Duodenal mucosa (tissue), 2 donors: ENCODE measurements at regions not wholly inside any gene's neighbourhood (a gene's known extent, or its start where the extent isn't known, plus 50 kb on each side); places are given as distances from the start of the nearest gene placed in this dataset.

Experiments used
- H3K27ac ChIP-seq: one replicate; pipeline ENCODE4 v1.7.0; 2013; ENCODE audit warnings: low read depth, low read length
- H3K27me3 ChIP-seq, 2 donors: one replicate each; pipeline ENCODE4 v1.7.0; 2013; ENCODE audit warnings: low read length in 2 of 2, control low read depth in 1 of 2; ENCODE audit not compliant: insufficient read depth in 2 of 2, control insufficient read depth in 1 of 2
- H3K36me3 ChIP-seq, 2 donors: one replicate each; pipeline ENCODE4 v1.7.0; 2013; ENCODE audit warnings: low read length in 2 of 2, control low read depth in 1 of 2; ENCODE audit not compliant: insufficient read depth in 2 of 2, control insufficient read depth in 1 of 2
- H3K4me1 ChIP-seq, 2 donors: one replicate each; pipeline ENCODE4 v1.7.0; 2013; ENCODE audit warnings: low read length in 2 of 2, control low read depth in 1 of 2; ENCODE audit not compliant: insufficient read depth in 2 of 2, control insufficient read depth in 1 of 2
- H3K4me3 ChIP-seq, 2 donors: one replicate each; pipeline ENCODE4 v1.7.0; 2013; ENCODE audit warnings: low read length in 2 of 2, low read depth in 1 of 2
- H3K9ac ChIP-seq, 2 donors: one replicate each; pipeline ENCODE4 v1.7.0; 2013; ENCODE audit warnings: low read length in 2 of 2, low read depth in 1 of 2
- H3K9me3 ChIP-seq, 2 donors: one replicate each; pipeline ENCODE4 v1.7.0; 2013; ENCODE audit warnings: low read length in 2 of 2, control low read depth in 1 of 2; ENCODE audit not compliant: control insufficient read depth in 1 of 2

GRCh38 chr7:32428546-32428945, 61.6 kb downstream of the LSM5 start:
- Histone ChIP-seq H3K4me1 (no peaks in the 10 kb centered on the region), H3K27me3 (peaks cover 8 to 10% of the 10 kb centered on the region in 2 donors), H3K27ac (no peak overlapping the region), H3K36me3 (no peaks in the 10 kb centered on the region), H3K4me3 (no peak overlapping the region), H3K9ac (no peak overlapping the region), H3K9me3 (no peaks in the 10 kb centered on the region)

DNA sequence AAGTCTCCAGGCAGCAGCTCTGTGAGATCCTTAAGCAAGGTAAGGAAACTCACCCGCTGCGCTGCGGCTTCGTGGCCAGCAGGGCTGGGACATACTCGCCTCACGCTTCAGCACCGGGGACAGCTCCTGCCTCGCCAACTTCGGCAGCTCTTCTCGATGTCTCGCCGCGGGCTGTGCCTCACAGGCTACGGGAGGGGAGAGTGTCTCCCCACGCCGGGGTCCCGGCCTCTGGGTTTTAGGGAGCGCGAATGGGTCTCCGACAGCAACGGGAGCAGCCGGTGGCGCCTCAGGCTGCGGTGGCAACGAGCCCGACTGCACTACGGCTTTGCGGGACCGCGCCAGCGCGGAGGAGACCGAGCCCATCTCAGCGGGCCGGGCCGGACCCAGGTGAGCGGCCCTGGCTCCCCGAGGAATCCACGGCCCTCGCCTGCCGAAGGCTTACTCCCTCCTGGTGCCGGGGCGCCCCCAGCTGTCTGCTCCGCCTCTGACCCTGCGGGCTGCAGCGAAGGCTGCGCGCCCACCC, 62.4 kb downstream of the LSM5 start:
- no peaks in the 10 kb centered on the region for H3K4me1 ChIP-seq
- H3K4me3 ChIP-seq, result no peak overlapping the region
- no peaks in the 10 kb centered on the region for H3K9me3 ChIP-seq
- H3K27me3 ChIP-seq, result peaks cover 8 to 10% of the 10 kb centered on the region in 2 donors
- H3K36me3 ChIP-seq, result no peaks in the 10 kb centered on the region
- H3K9ac ChIP-seq, result no peak overlapping the region
- H3K27ac ChIP-seq, result no peak overlapping the region

DNA sequence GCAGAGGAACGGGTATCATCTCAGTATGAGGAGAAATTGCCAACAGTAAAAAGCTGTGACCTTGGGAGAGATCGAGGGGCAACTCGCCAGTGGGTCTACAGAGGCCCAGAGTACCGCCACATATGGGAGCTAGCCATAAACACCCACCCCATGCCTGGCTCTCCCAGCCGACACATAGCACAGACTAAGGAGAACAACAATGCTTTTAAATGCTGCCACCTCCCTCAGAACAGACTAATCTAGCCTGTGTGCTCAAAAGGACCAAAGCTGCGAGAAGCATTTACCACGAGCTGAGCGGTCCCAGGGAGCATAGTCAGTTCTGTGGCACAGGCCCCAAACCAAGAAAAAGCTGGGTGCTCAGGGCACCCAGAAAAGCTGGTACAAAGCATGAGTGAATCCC, 73.3 kb downstream of the LSM5 start:
- H3K27me3 ChIP-seq, result no peaks in the 10 kb centered on the region
- no peak overlapping the region for H3K4me3 ChIP-seq
- H3K9ac ChIP-seq, result no peak overlapping the region
- H3K9me3 ChIP-seq, result no peaks in the 10 kb centered on the region
- no peaks in the 10 kb centered on the region for H3K4me1 ChIP-seq
- no peak overlapping the region for H3K27ac ChIP-seq
- no peaks in the 10 kb centered on the region for H3K36me3 ChIP-seq

- no peaks in the 10 kb centered on the region for H3K36me3 ChIP-seq
- no peaks in the 10 kb centered on the region for H3K4me1 ChIP-seq
- H3K4me3 ChIP-seq, result no peak overlapping the region
- H3K27me3 ChIP-seq, result no peaks in the 10 kb centered on the region
- no peak overlapping the region for H3K9ac ChIP-seq
- H3K27ac ChIP-seq, result no peak overlapping the region
- H3K9me3 ChIP-seq, result no peaks in the 10 kb centered on the region
Observed at GRCh38 chr7:32415936-32416335, 74.2 kb downstream of the LSM5 start.

GRCh38 chr7:32415519-32415918, 74.7 kb downstream of the LSM5 start:
- no peaks in the 10 kb centered on the region for H3K4me1 ChIP-seq
- no peak overlapping the region for H3K4me3 ChIP-seq
- H3K27ac ChIP-seq, result no peak overlapping the region
- H3K9ac ChIP-seq, result no peak overlapping the region
- no peaks in the 10 kb centered on the region for H3K9me3 ChIP-seq
- H3K36me3 ChIP-seq, result no peaks in the 10 kb centered on the region
- no peaks in the 10 kb centered on the region for H3K27me3 ChIP-seq

DNA sequence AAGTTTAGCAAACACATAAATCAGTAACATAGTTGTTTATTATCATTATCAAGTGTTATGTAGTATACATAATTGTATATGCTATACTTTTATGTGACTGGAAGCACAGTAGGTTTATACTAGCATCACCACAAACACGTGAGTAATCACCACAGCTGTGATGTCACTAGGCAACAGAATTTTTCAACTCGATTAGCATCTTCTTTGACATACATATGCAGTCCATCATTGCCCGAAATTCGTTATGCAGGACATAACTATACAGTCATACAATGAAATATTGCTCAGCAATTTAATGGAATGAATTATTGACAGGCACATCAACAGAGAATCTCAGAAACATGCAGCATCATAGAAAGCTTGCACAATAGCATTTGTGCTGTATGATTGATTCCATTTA, 77.7 kb downstream of the LSM5 start:
- no peaks in the 10 kb centered on the region for H3K9me3 ChIP-seq
- H3K27me3 ChIP-seq, result no peaks in the 10 kb centered on the region

GRCh38 chr7:32410545-32410944, 79.6 kb downstream of the LSM5 start:
- H3K36me3 ChIP-seq, result no peaks in the 10 kb centered on the region

More for the DNA sequence above, 77.7 kb downstream of the LSM5 start:
- no peak overlapping the region for H3K9ac ChIP-seq
- no peaks in the 10 kb centered on the region for H3K36me3 ChIP-seq
- H3K4me3 ChIP-seq, result no peak overlapping the region
- no peak overlapping the region for H3K27ac ChIP-seq
- no peaks in the 10 kb centered on the region for H3K4me1 ChIP-seq

DNA sequence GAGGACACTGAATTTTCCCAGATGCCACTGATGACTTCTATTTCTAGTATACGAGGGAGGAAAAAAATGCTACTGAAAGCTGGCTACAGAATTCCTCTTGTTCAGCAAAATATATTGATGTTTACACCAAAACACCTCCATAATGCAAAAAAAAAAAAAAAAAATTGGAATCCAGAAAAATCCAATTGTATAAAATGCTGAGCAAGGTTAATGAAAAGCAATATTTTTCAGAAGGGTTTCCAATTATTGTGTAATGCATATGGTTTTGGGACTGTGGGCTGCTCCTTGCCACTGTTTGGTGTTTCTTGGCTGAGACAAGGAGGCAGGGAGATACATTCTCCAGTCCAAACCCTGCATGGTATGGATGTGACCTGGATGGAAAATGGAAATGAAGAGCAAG, 83.8 kb downstream of the LSM5 start:
- Histone ChIP-seq H3K9me3 (no peaks in the 10 kb centered on the region), H3K27ac (no peak overlapping the region), H3K27me3 (no peaks in the 10 kb centered on the region), H3K36me3 (no peaks in the 10 kb centered on the region), H3K4me3 (no peak overlapping the region), H3K9ac (no peak overlapping the region), H3K4me1 (no peaks in the 10 kb centered on the region)

More at GRCh38 chr7:32410545-32410944, 79.6 kb downstream of the LSM5 start:
- Histone ChIP-seq H3K9ac (no peak overlapping the region), H3K27ac (no peak overlapping the region), H3K4me3 (no peak overlapping the region), H3K4me1 (no peaks in the 10 kb centered on the region), H3K9me3 (no peaks in the 10 kb centered on the region), H3K27me3 (no peaks in the 10 kb centered on the region)

GRCh38 chr7:32403463-32404229, 86.5 kb downstream of the LSM5 start:
- H3K9ac ChIP-seq, result no peak overlapping the region
- H3K27ac ChIP-seq, result no peak overlapping the region
- no peaks in the 10 kb centered on the region for H3K4me1 ChIP-seq
- H3K36me3 ChIP-seq, result no peaks in the 10 kb centered on the region
- no peaks in the 10 kb centered on the region for H3K27me3 ChIP-seq
- no peaks in the 10 kb centered on the region for H3K9me3 ChIP-seq
- no peak overlapping the region for H3K4me3 ChIP-seq

- Histone ChIP-seq H3K27ac (no peak overlapping the region), H3K27me3 (no peaks in the 10 kb centered on the region), H3K36me3 (no peaks in the 10 kb centered on the region), H3K9me3 (no peaks in the 10 kb centered on the region), H3K4me3 (no peak overlapping the region), H3K9ac (no peak overlapping the region), H3K4me1 (no peaks in the 10 kb centered on the region)
Observed at GRCh38 chr7:32400676-32401075, 89.5 kb downstream of the LSM5 start.
